Activated naive CD8-positive, alpha-beta T cell treated with anti-CD3 and anti-CD28 coated beads, Interleukin-2, amount 10 ng/mL, durations not matched to agents 7 days and 5 days (primary cell): ENCODE measurements at regions not wholly inside any gene's neighbourhood (a gene's known extent, or its start where the extent isn't known, plus 50 kb on each side); places are given as distances from the start of the nearest gene placed in this dataset.

Experiments used
- ATAC-seq: fragments of 150-1000 bp; cut with Tn5 transposase; one replicate; pipeline ENCODE4 v1.10.0; 2021; ENCODE audit warnings: low read depth, moderate library complexity
- POLR2A ChIA-PET: fragments of 350-600 bp; sonication (Branson Sonifier 250); formaldehyde crosslinking; loops from one replicate; lab custom pipeline; 2021; ENCODE audit warnings: antibody characterized with exemption; lab: Charles Lee
- DNase-seq: peaks from one replicate; pipeline ENCODE4 v3.0.0; 2021
- H3K27ac Mint-ChIP-seq: one replicate; pipeline ENCODE4 v1.8.0; 2022; ENCODE audit warnings: mild to moderate bottlenecking, mixed read lengths
- H3K27me3 Mint-ChIP-seq: one replicate; pipeline ENCODE4 v1.8.0; 2022; ENCODE audit warnings: mild to moderate bottlenecking, moderate library complexity, mixed read lengths
- H3K36me3 Mint-ChIP-seq: one replicate; pipeline ENCODE4 v1.8.0; 2021; ENCODE audit warnings: mild to moderate bottlenecking, mixed read lengths
- H3K4me1 Mint-ChIP-seq: one replicate; pipeline ENCODE4 v1.8.0; 2021; ENCODE audit warnings: mixed read lengths
- H3K4me3 Mint-ChIP-seq: one replicate; pipeline ENCODE4 v1.8.0; 2022; ENCODE audit warnings: mild to moderate bottlenecking, moderate library complexity, mixed read lengths
- H3K9me3 Mint-ChIP-seq: one replicate; pipeline ENCODE4 v1.8.0; 2021; ENCODE audit warnings: mixed read lengths

- Mint-ChIP-seq H3K27me3 (no peaks in the 10 kb centered on the region), H3K4me3 (no peak overlapping the region), H3K27ac (no peak overlapping the region), H3K4me1 (no peaks in the 10 kb centered on the region), H3K9me3 (peaks cover 8% of the 10 kb centered on the region), H3K36me3 (no peaks in the 10 kb centered on the region)
- ATAC-seq = no peak
- no peak for DNase-seq
- POLR2A ChIA-PET = no interaction called here
Observed at GRCh38 chr1:187947359-187947758, 1118.6 kb downstream of the PLA2G4A start.

GRCh38 chr1:187948170-187948794 is 1119.5 kb downstream of the PLA2G4A start:
- peaks cover 6% of the 10 kb centered on the region for H3K9me3 Mint-ChIP-seq
- no peaks in the 10 kb centered on the region for H3K27me3 Mint-ChIP-seq
- H3K4me3 Mint-ChIP-seq = no peak overlapping the region
- POLR2A ChIA-PET = no interaction called here
- no peaks in the 10 kb centered on the region for H3K36me3 Mint-ChIP-seq
- no peaks in the 10 kb centered on the region for H3K4me1 Mint-ChIP-seq
- DNase-seq = no peak
- no peak overlapping the region for H3K27ac Mint-ChIP-seq
- no peak for ATAC-seq

- ATAC-seq (no peak), DNase-seq (no peak)
- POLR2A ChIA-PET = no interaction called here
- H3K27me3 Mint-ChIP-seq = no peaks in the 10 kb centered on the region
- H3K4me3 Mint-ChIP-seq = no peak overlapping the region
- no peaks in the 10 kb centered on the region for H3K36me3 Mint-ChIP-seq
- H3K9me3 Mint-ChIP-seq = peaks cover 6% of the 10 kb centered on the region
- no peaks in the 10 kb centered on the region for H3K4me1 Mint-ChIP-seq
- H3K27ac Mint-ChIP-seq = no peak overlapping the region
Observed at GRCh38 chr1:187949567-187949966, 1120.8 kb downstream of the PLA2G4A start.

GRCh38 chr1:187951817-187952216 is 1123.1 kb downstream of the PLA2G4A start:
- no peak for ATAC-seq
- DNase-seq = no peak
- H3K27me3 Mint-ChIP-seq = no peaks in the 10 kb centered on the region
- H3K4me3 Mint-ChIP-seq = no peak overlapping the region
- H3K4me1 Mint-ChIP-seq = no peaks in the 10 kb centered on the region
- POLR2A ChIA-PET = no interaction called here
- H3K9me3 Mint-ChIP-seq = peaks cover 6% of the 10 kb centered on the region
- no peak overlapping the region for H3K27ac Mint-ChIP-seq
- no peaks in the 10 kb centered on the region for H3K36me3 Mint-ChIP-seq

- DNase-seq = no peak
- no peak overlapping the region for H3K4me3 Mint-ChIP-seq
- no peak for ATAC-seq
- H3K9me3 Mint-ChIP-seq = peaks cover 6% of the 10 kb centered on the region
- H3K27me3 Mint-ChIP-seq = no peaks in the 10 kb centered on the region
- no peaks in the 10 kb centered on the region for H3K4me1 Mint-ChIP-seq
- no peak overlapping the region for H3K27ac Mint-ChIP-seq
- POLR2A ChIA-PET = no interaction called here
- no peaks in the 10 kb centered on the region for H3K36me3 Mint-ChIP-seq
Observed at GRCh38 chr1:187952446-187952845, 1123.7 kb downstream of the PLA2G4A start.

GRCh38 chr1:187956975-187957374 is 1128.2 kb downstream of the PLA2G4A start:
- H3K4me1 Mint-ChIP-seq = no peaks in the 10 kb centered on the region
- POLR2A ChIA-PET = no interaction called here
- DNase-seq (no peak), ATAC-seq (no peak)
- no peak overlapping the region for H3K27ac Mint-ChIP-seq
- no peaks in the 10 kb centered on the region for H3K27me3 Mint-ChIP-seq
- peaks cover 6% of the 10 kb centered on the region for H3K9me3 Mint-ChIP-seq
- no peaks in the 10 kb centered on the region for H3K36me3 Mint-ChIP-seq
- no peak overlapping the region for H3K4me3 Mint-ChIP-seq

DNA sequence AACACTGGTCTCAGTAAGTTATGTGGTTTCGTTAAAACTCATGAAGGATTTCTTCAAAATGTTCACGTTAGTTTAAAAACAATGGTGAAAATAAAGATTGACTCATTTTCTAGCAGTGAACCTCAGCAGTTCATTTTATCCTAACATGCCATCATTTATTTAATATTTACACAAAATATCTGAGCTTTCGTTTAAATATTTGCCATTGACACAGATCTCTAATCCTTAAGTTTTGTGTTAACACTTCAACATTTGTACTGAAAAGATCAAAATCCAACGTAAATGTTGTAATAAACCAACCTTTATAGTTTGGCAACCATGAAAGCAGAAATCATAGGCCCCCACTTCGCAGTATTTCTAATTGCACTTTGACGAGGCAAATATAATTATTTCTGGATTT is 1129.5 kb downstream of the PLA2G4A start:
- Mint-ChIP-seq H3K36me3 (no peaks in the 10 kb centered on the region), H3K27ac (no peak overlapping the region), H3K9me3 (peaks cover 3% of the 10 kb centered on the region), H3K27me3 (no peaks in the 10 kb centered on the region), H3K4me1 (no peaks in the 10 kb centered on the region), H3K4me3 (no peak overlapping the region)
- ATAC-seq (no peak), DNase-seq (no peak)
- POLR2A ChIA-PET = no interaction called here

GRCh38 chr1:187959062-187959461 is 1130.3 kb downstream of the PLA2G4A start:
- Mint-ChIP-seq H3K27ac (no peak overlapping the region), H3K9me3 (peaks cover 3% of the 10 kb centered on the region), H3K4me3 (no peak overlapping the region), H3K36me3 (no peaks in the 10 kb centered on the region), H3K4me1 (no peaks in the 10 kb centered on the region), H3K27me3 (no peaks in the 10 kb centered on the region)
- ATAC-seq (no peak), DNase-seq (no peak)
- POLR2A ChIA-PET = no interaction called here

- H3K27me3 Mint-ChIP-seq = no peaks in the 10 kb centered on the region
- no peak overlapping the region for H3K27ac Mint-ChIP-seq
- no peaks in the 10 kb centered on the region for H3K4me1 Mint-ChIP-seq
- H3K9me3 Mint-ChIP-seq = peaks cover 3% of the 10 kb centered on the region
- POLR2A ChIA-PET = no interaction called here
- no peak overlapping the region for H3K4me3 Mint-ChIP-seq
- no peaks in the 10 kb centered on the region for H3K36me3 Mint-ChIP-seq
- DNase-seq (no peak), ATAC-seq (no peak)
Observed at GRCh38 chr1:187960125-187960638, 1131.4 kb downstream of the PLA2G4A start.

DNA sequence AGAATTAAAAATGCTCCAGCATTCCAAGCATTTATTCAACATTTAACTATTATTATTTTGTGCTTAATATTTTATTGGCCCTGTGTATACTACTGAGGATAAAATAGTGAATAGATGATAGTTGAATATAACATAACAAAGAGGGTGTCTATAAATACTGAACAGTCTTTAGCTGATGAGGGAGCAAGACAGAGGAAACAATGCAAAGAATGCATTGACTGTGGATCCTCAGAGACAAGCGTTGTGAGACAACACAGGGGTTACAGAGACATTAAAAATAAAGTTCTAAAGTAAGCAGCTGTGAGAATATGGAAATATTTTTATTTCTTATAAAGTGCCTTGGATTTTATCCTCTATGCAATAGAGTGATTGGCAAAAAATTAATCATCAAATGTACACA is 1133.1 kb downstream of the PLA2G4A start:
- no peak overlapping the region for H3K4me3 Mint-ChIP-seq

DNA sequence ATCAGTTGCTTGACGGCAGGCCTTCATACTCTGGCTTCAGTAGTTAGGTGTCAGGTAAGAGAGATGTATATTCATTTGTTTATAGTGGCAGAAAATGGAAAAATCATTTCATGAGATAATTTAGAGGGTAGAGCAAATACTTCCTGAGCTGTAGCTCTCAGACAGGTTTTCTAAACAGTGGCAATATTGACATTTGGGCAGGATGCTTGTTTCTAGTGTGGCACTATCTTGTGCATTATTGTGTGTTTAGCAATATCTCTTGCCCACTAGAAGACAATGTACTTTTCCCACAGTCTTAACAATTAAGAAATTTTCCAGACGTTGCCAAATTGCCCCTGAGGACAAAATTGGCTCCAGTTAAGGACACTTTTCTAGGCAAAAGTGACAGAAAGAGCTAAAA is 1143.1 kb downstream of the PLA2G4A start:
- Mint-ChIP-seq H3K4me1 (no peaks in the 10 kb centered on the region), H3K9me3 (no peaks in the 10 kb centered on the region), H3K27me3 (no peaks in the 10 kb centered on the region), H3K36me3 (no peaks in the 10 kb centered on the region), H3K4me3 (no peak overlapping the region), H3K27ac (no peak overlapping the region)
- DNase-seq (no peak), ATAC-seq (no peak)
- POLR2A ChIA-PET = no interaction called here

More for the DNA sequence above, 1133.1 kb downstream of the PLA2G4A start:
- Mint-ChIP-seq H3K9me3 (peaks cover 3% of the 10 kb centered on the region), H3K27me3 (no peaks in the 10 kb centered on the region), H3K27ac (no peak overlapping the region), H3K4me1 (no peaks in the 10 kb centered on the region), H3K36me3 (no peaks in the 10 kb centered on the region)
- ATAC-seq (no peak), DNase-seq (no peak)
- POLR2A ChIA-PET = no interaction called here

GRCh38 chr1:187977298-187977697 is 1148.5 kb downstream of the PLA2G4A start:
- H3K36me3 Mint-ChIP-seq = no peaks in the 10 kb centered on the region
- no peak overlapping the region for H3K4me3 Mint-ChIP-seq
- H3K27ac Mint-ChIP-seq = no peak overlapping the region
- no peaks in the 10 kb centered on the region for H3K27me3 Mint-ChIP-seq
- no peak for ATAC-seq
- peaks cover 3% of the 10 kb centered on the region for H3K9me3 Mint-ChIP-seq
- DNase-seq = no peak
- H3K4me1 Mint-ChIP-seq = no peaks in the 10 kb centered on the region
- POLR2A ChIA-PET = no interaction called here

DNA sequence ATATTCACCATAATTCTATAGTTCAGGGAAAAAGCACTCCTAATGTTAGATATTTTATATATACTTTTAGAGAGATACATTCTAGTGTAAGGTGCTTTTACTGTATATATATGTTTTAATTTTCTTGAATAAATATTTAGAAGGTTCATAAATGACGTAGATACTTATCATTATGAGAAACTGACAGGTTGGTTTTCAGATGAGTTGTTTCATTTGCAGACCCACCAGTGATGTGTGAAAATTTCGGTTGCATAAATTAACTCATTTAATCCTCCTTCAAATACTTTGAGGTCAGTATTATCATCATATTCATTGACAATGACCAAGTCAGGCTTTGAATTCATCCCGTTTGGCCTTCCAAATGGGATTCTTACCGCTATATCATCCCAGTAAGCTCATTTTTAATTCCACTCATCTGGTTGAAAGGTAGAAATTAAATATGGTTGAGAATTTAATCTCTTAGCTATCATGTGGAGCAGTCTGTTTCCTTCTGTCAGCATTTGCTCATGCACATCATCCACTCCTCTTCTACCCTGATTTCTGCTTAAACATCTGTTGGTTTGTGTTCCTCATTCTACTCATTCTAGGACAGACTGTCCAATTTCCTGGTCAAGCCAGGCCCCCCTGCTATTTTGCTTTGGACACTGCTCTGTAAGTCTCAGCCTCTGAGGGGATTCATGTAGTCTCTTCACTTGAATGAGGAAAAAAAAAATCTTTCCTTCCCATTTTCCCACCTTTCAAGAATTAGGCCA is 1156.6 kb downstream of the PLA2G4A start:
- Mint-ChIP-seq H3K27me3 (no peaks in the 10 kb centered on the region), H3K27ac (no peak overlapping the region), H3K4me1 (no peaks in the 10 kb centered on the region), H3K36me3 (no peaks in the 10 kb centered on the region), H3K9me3 (peaks cover 3% of the 10 kb centered on the region), H3K4me3 (no peak overlapping the region)
- DNase-seq (no peak), ATAC-seq (no peak)
- POLR2A ChIA-PET = no interaction called here
